HG02870 (cell line): ENCODE measurements at regions not wholly inside any gene's neighbourhood (a gene's known extent, or its start where the extent isn't known, plus 50 kb on each side); places are given as distances from the start of the nearest gene placed in this dataset.
A peak's percentile ranks its signal among the peaks of the same experiment; 100 is the strongest.
"Not testable (repeated sequence)": the region's sequence is repeated elsewhere in the genome, so short reads cannot be mapped to it uniquely, and the experiment has no call there.

Source experiments
- ATAC-seq: cut with Tn5 transposase; IDR thresholded peaks from one replicate; pipeline ENCODE4 v1.9.1; 2021; ENCODE audit warnings: mild to moderate bottlenecking, moderate library complexity; ENCODE audit not compliant: unreplicated experiment

DNA sequence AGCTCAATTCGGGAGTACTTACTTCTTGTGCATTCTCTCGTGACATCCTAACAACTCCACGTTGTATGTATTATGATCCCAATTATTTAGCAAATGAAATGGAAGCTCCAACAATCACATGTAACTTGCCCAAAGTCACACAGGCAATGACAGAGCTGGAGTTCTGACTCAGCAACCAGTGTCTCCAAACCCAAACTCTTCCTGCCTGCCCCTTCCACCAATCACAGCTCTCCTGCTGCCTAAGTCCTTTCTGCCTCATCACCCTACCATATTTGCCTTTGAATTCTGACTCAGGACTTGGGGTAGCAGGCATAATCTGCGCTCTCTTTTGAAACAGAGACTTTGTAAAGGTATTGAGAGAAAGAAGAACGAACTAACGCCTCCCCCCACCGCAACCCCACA, 245.2 kb upstream of the MAF start:
- ATAC-seq: no peak

- ATAC-seq: peak; percentile 89
Measured at GRCh38 chr16:79845033-79845733, 244.6 kb upstream of the MAF start.

GRCh38 chr16:79844603-79845002, 244.1 kb upstream of the MAF start:
- ATAC-seq: no peak

DNA sequence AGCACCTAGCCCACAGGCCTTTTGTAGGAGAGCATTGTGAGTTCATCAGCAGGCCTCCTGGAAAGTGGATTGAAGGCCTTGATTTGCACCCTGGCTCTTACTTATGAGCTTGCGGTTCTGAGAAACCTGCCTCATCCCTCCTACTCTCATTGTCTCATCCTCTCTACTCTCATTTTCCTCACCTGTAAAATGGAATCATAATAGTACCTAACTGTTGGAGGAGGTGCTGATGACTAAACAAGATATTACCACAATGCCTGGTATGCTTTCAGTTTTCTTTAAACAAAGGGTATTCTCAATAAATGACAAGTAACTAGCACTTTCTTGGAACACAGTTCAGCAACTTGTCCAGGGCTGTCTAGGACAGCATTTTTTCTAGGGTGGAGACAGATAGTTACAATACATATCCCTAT, 243.1 kb upstream of the MAF start:
- ATAC-seq: no peak

- ATAC-seq: no peak
Measured at GRCh38 chr16:79843145-79843544, 242.6 kb upstream of the MAF start.

- no peak for ATAC-seq
Measured at GRCh38 chr16:79842197-79842596, 241.7 kb upstream of the MAF start.

- ATAC-seq: no peak
Measured at GRCh38 chr16:79839466-79840341, 239.2 kb upstream of the MAF start.

GRCh38 chr16:79838496-79839259, 238.1 kb upstream of the MAF start:
- ATAC-seq: no peak

GRCh38 chr16:79836144-79836543, 235.6 kb upstream of the MAF start:
- ATAC-seq: no peak

- ATAC-seq: no peak
Measured at GRCh38 chr16:79835194-79835593, 234.7 kb upstream of the MAF start.

GRCh38 chr16:79834720-79835119, 234.2 kb upstream of the MAF start:
- ATAC-seq: no peak

- ATAC-seq: not testable (repeated sequence)
Measured at GRCh38 chr16:79834003-79834402, 233.5 kb upstream of the MAF start.

- no peak for ATAC-seq
Measured at GRCh38 chr16:79833559-79833958, 233.0 kb upstream of the MAF start.

DNA sequence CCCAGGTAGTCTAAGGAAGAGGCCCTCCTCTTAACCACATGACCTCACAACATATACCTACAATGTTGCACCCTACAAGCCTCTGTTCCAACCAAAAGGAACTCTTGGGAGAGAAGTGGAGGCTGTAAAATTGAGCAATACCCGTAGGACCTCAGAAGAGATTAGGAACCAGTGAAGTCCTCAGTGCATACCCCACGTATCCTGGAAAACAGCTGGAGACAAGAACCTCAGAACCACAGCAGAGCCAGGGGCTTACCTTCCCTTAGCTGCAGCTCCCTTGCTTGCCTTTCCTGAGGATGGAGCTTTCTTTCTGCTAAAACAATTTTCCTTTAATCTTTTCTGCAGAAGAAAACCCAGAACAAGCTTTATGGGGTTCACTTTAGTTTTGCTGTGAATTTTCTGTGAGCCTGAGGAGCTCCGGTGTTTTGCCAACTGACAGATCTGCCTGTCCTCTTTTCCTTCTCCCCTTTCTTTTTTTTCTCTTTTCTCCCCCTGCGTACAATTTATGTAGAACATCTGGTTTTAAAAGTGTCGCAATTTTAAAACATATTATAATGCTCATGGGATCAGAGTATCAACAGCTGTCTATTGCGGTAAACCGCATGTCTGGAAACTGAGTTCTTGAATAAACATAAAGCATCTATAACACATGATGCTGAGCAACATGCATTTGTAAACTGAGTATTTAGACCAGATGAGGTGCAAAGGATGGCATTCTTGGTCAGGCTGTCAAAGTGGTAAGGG, 226.4 kb upstream of the MAF start:
- ATAC-seq: no peak

- ATAC-seq: no peak
Measured at GRCh38 chr16:79825002-79825401, 224.5 kb upstream of the MAF start.

DNA sequence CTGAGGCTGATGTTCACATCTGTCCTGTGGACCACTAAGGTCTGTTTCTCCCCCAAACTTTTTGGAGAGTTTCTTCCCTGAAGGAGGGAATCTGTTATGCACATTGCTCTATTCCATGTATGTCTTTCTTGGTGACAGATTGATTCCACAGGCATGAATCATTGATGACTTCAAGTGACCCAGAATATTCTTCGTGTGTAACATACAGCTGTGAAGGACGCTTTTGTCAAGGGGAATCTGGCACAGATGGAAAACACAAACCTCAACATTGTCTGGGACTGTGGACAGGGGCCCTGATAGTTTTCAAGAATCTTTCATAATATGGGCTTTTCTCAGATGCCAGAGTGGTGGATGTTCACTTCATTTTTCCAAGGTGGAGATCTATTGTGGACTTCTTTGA, 223.1 kb upstream of the MAF start:
- no peak for ATAC-seq

- ATAC-seq: no peak
Measured at GRCh38 chr16:79821911-79822310, 221.4 kb upstream of the MAF start.

- no peak for ATAC-seq
Measured at GRCh38 chr16:79816081-79816497, 215.6 kb upstream of the MAF start.

- no peak for ATAC-seq
Measured at GRCh38 chr16:79815049-79815448, 214.5 kb upstream of the MAF start.

- ATAC-seq: no peak
Measured at GRCh38 chr16:79814124-79814523, 213.6 kb upstream of the MAF start.

GRCh38 chr16:79811541-79811940, 211.0 kb upstream of the MAF start:
- ATAC-seq: no peak
